Heart left ventricle (tissue), 16 donors: ENCODE measurements at regions not wholly inside any gene's neighbourhood (a gene's known extent, or its start where the extent isn't known, plus 50 kb on each side); places are given as distances from the start of the nearest gene placed in this dataset.

ENCODE experiments used
- ATAC-seq, 4 donors: fragments of 200-7000 bp; cut with Tn5 transposase; one replicate each; pipeline ENCODE4 v1.9.1; 2020 to 2022; ENCODE audit warnings: moderate library complexity in 4 of 4, mild to moderate bottlenecking in 3 of 4, moderate number of reproducible peaks in 1 of 4
- DNase-seq, 5 donors: peaks; one replicate each; pipeline ENCODE4 v3.0.0-alpha.2; 2020
- H3K27ac ChIP-seq, 12 donors: fragments of 200-600 bp; sonication (generic) in 4 of 12; one replicate each; pipeline versions ENCODE4 v1.5.0 to v1.8.0; 2016 to 2022; ENCODE audit warnings: mild to moderate bottlenecking in 2 of 12
- H3K27me3 ChIP-seq, 9 donors: fragments of 200-600 bp; sonication (generic) in 2 of 9; one replicate each; pipeline versions ENCODE4 v1.5.1 to v1.8.0; 2016 to 2022; ENCODE audit warnings: mild to moderate bottlenecking in 3 of 9
- H3K36me3 ChIP-seq, 9 donors: fragments of 200-600 bp; sonication (generic) in 2 of 9; one replicate each; pipeline versions ENCODE4 v1.5.0 to v1.8.0; 2018 to 2022; ENCODE audit warnings: mild to moderate bottlenecking in 2 of 9
- H3K4me1 ChIP-seq, 12 donors: fragments of 200-600 bp; sonication (generic) in 4 of 12; one replicate each; pipeline versions ENCODE4 v1.5.0 to v1.8.0; 2016 to 2022; ENCODE audit warnings: mild to moderate bottlenecking in 3 of 12
- H3K4me3 ChIP-seq, 12 donors: fragments of 200-600 bp; sonication (generic) in 4 of 12; one replicate each; pipeline versions ENCODE4 v1.5.0 to v1.8.0; 2017 to 2022; ENCODE audit warnings: mild to moderate bottlenecking in 9 of 12, moderate library complexity in 4 of 12
- H3K9me3 ChIP-seq, 12 donors: fragments of 200-600 bp; sonication (generic) in 4 of 12; one replicate each; pipeline versions ENCODE4 v1.5.0 to v1.8.0; 2016 to 2022; ENCODE audit warnings: mild to moderate bottlenecking in 1 of 12
- POLR2A ChIP-seq, 2 donors: fragments of 450-650 bp; IDR thresholded peaks; one replicate each; pipeline ENCODE4 v1.6.1; 2017; ENCODE audit warnings: antibody characterized with exemption in 2 of 2, mild to moderate bottlenecking in 2 of 2, moderate library complexity in 2 of 2
- WGBS, 4 donors: extraction: QIAGEN DNeasy Blood & Tissue Kit in 2 of 4; methylation state at CpG; one replicate each; pipeline versions ENCODE4 v1.1.5 to v1.1.7; 2013 to 2018; 5-methylcytosine and 5-hydroxymethylcytosine counted together
- intact Hi-C, 10 donors: fragments of 100-400 bp; cut with DNase I; formaldehyde crosslinking; loops; one replicate each; pipeline versions ENCODE4 v1.11.1 to v1.14.2; 2022
- TF ChIP-seq, protein P1 (sequence below), 12 donors: fragments of 200-600 bp; sonication (generic) in 4 of 12; IDR thresholded peaks; one replicate each; pipeline versions ENCODE4 v1.5.0 to v1.8.0; 2018 to 2022; ENCODE audit warnings: antibody characterized with exemption in 12 of 12, mild to moderate bottlenecking in 5 of 12
- donor health status: ischemic (EF 13 %, LVEDD 7.1; RV severe dilation, severe dysfunction).
- donor health status: healthy with polysubstance abuse.
- donor health status: DM: no; HTN: yes; CAD: no.
- donor health status: DM: no; HTN: no; CAD: no.
- donor health status: ischemic (EF 25% LVEDD 6.9; RV normal size, moderate dysfunction).
- donor health status: ischemic (EF 25% LVEDD 5.7; RV mildly dilated, moderate dysfunction).
- donor health status: healthy.
- donor health status: DM: yes; HTN: yes; CAD: no.
- donor health status: ischemic (EF 35%, LVEDD 5.7; RV mildly dilated, moderate dysfunction).
- donor health status: nonischemic (EF 11% LVEDD 7.7; RV severe dilation, severe dysfunction).
- donor health status: DM: yes; HTN: yes; CAD: no.
- donor health status: PGD.
- donor health status: ischemic (EF 29% LVEDD 5.4; RV normal size, mild dysfunction).
- donor health status: nonischemic (EF 23%, LVEDD 6.1; RV moderate dilation, normal function).

DNA sequence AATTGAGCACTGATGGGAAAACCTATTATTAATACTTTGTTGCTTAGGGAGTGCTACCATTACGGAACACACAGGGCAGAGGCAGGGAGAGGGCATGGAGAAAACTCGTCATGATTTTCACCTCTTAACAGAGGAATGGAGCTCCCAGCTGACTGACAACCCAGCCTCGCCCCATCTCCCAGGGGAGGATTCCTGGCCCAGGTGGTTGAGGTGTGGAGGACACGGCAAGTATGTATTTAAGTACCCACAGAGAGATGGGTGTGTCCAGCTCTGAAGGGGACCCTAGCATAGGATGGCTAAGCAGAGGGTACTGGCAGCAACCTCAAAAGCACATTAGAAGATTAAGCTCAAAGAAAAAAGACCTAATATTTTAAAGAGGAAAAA, 261.9 kb upstream of the MOCS1 start:
- TF ChIP-seq, protein P1, sequence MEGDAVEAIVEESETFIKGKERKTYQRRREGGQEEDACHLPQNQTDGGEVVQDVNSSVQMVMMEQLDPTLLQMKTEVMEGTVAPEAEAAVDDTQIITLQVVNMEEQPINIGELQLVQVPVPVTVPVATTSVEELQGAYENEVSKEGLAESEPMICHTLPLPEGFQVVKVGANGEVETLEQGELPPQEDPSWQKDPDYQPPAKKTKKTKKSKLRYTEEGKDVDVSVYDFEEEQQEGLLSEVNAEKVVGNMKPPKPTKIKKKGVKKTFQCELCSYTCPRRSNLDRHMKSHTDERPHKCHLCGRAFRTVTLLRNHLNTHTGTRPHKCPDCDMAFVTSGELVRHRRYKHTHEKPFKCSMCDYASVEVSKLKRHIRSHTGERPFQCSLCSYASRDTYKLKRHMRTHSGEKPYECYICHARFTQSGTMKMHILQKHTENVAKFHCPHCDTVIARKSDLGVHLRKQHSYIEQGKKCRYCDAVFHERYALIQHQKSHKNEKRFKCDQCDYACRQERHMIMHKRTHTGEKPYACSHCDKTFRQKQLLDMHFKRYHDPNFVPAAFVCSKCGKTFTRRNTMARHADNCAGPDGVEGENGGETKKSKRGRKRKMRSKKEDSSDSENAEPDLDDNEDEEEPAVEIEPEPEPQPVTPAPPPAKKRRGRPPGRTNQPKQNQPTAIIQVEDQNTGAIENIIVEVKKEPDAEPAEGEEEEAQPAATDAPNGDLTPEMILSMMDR (IDR thresholded peaks at IDR 0.05) = no peak
- TF ChIP-seq POLR2A (IDR thresholded peaks at IDR 0.05) = no peak
- Histone ChIP-seq H3K4me3 (no peak overlapping the region), H3K27me3 (peaks cover 0 to 5% (median 0%) of the 10 kb centered on the region in 9 donors), H3K36me3 (no peaks in the 10 kb centered on the region), H3K4me1 (no peaks in the 10 kb centered on the region), H3K9me3 (peaks cover 0 to 9% (median 0%) of the 10 kb centered on the region in 12 donors), H3K27ac (no peak overlapping the region)
- WGBS, 4 donors = 74 to 84% (median 75%) methylated on average over 4 of the region's 4 CpGs
- DNase-seq (no peak), ATAC-seq (no peak)
- intact Hi-C loops = no loop called here

DNA sequence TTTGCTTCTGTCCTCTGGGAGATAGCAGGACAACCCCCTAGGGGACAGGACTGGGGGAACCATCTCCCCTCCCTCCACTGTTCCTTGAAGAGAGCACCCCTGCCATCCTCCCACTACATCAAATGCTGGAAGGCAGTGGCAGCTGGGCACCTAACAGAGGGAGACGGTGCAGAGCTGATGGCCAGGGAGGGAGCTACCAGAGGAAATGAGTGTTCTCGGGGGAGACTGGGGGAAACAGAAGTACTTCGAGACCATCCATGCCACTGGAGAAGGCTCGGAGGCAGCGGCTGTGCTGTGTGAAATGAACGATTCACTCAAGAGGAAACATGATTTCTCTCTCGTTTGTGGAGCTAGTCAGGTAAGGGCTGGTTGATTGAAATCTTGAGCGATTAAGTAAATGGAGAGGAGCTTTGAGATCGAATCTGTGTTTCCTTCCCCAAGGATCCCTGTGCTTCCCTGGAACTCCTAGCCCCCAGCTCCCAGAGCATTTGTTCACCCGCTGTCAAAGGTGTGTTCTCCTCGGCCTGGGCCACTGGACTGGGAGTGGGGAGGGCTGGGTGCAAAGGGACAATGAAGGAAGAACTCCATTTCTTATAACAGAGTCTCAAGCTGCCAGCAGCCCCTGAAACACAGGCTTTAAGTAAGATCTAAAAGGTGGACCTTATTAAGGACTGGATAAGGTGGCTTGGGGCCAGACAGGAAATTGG, 261.3 kb upstream of the MOCS1 start:
- Histone ChIP-seq H3K27me3 (peaks cover 0 to 5% (median 0%) of the 10 kb centered on the region in 9 donors), H3K27ac (no peak overlapping the region), H3K9me3 (peaks cover 0 to 4% (median 0%) of the 10 kb centered on the region in 12 donors), H3K36me3 (no peaks in the 10 kb centered on the region), H3K4me1 (no peaks in the 10 kb centered on the region), H3K4me3 (no peak overlapping the region)
- ATAC-seq (no peak), DNase-seq (no peak)
- no peak for TF ChIP-seq POLR2A (IDR thresholded peaks at IDR 0.05)
- TF ChIP-seq, protein P1 (IDR thresholded peaks at IDR 0.05) = no peak
- intact Hi-C loops = no loop called here
- WGBS, 4 donors = 74 to 83% (median 77%) methylated on average over 11 of the region's 11 CpGs

DNA sequence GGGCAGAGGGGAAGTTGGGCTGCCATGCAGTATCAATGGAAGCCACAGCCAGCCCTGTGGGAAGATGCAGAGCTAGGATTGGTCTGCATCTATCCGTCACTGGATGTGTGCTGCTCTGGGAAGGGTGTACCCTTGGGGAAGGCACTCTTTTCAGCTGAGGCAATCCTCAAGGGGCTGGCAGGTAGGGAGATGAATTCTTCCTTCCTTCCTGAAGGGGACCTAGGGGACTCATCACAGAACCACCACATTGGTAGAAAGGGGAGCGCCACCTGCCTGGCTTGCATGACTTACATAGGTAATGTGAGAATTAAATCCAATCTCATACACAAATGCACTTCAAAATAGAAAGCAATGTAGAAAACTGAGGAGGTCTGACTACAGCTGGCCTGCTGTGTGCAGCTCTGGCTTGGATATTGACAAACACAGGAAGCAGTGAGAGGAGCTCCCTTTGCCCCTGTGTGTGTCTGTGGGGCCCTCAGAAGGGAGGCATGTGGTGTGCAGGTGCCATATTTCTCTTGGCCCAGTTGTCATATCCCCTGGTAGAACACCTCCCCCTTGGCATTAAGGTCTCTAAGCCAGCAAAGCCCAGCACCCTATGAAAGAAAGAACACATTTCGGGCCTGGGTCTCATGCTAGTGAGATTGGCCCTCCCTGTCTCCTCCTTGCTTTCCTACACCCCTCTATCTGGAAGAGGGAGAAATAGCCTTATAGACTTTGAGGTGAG, 260.3 kb upstream of the MOCS1 start:
- no peak for DNase-seq

DNA sequence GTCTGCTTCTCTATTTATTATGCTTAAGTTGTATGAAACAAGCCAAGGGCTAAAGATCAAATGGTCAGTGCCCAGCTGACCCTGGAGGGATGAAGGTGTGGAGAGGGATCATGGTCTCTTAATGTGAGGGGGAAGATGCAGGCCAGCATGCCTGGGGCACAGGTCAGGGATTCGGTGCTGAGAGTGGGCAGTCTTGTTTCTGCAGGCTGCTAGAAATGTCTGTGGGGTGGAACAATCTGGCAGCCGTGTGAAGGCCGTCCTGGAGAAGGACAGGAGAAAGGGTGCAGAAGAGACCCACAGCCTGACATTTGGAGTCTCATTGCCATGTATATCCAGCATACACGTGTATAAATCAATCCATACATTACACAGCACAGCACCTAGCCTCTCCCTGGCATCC, 258.3 kb upstream of the MOCS1 start:
- no peak for ATAC-seq
- Histone ChIP-seq H3K27me3 (peaks cover 0 to 5% (median 0%) of the 10 kb centered on the region in 9 donors), H3K4me1 (no peaks in the 10 kb centered on the region), H3K36me3 (no peaks in the 10 kb centered on the region), H3K27ac (no peak overlapping the region), H3K9me3 (no peaks in the 10 kb centered on the region), H3K4me3 (no peak overlapping the region)
- TF ChIP-seq POLR2A (IDR thresholded peaks at IDR 0.05) = no peak
- TF ChIP-seq, protein P1 (IDR thresholded peaks at IDR 0.05) = no peak
- intact Hi-C loops = no loop called here
- 49 to 74% (median 68%) methylated on average over 4 of the region's 4 CpGs for whole genome bisulfite sequencing, 4 donors
- DNase-seq = no peak

More for the DNA sequence above, 260.3 kb upstream of the MOCS1 start:
- WGBS, 4 donors = 60 to 95% (median 83%) methylated on average over 3 of the region's 3 CpGs
- H3K27me3 ChIP-seq = peaks cover 0 to 5% (median 0%) of the 10 kb centered on the region in 9 donors
- H3K9me3 ChIP-seq = no peaks in the 10 kb centered on the region
- no peak overlapping the region for H3K4me3 ChIP-seq
- TF ChIP-seq, protein P1 (IDR thresholded peaks at IDR 0.05) = no peak
- no peak for TF ChIP-seq POLR2A (IDR thresholded peaks at IDR 0.05)
- ATAC-seq = no peak
- intact Hi-C loops = no loop called here
- no peak overlapping the region for H3K27ac ChIP-seq
- H3K36me3 ChIP-seq = no peaks in the 10 kb centered on the region
- H3K4me1 ChIP-seq = no peaks in the 10 kb centered on the region
